Fibroblast of the conjunctiva (primary cell): ENCODE measurements at regions not wholly inside any gene's neighbourhood (a gene's known extent, or its start where the extent isn't known, plus 50 kb on each side); places are given as distances from the start of the nearest gene placed in this dataset.

Experiments used
- DNase-seq: peaks from one replicate; pipeline ENCODE4 v3.0.0-alpha.2; 2010; ENCODE audit warnings: low read depth

DNA sequence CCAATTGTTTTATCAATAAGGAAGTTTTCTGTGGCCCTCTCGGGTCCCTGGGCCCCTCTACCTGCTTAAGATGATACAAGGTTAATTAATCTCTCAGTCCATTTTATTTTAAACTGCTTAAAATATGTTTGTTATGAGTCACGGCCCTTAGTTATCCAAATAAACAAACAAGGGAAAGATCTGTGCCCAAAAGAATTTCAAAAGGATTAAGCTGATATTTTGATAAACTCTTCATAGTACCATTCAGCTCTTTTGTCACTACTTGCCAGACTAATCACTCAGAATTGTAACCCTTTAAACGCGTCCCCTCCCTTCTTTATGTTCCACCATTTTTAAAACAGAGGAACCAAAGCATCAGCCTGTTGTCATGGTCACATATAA, 144.7 kb upstream of the STK17B start:
- no peak for DNase-seq

DNA sequence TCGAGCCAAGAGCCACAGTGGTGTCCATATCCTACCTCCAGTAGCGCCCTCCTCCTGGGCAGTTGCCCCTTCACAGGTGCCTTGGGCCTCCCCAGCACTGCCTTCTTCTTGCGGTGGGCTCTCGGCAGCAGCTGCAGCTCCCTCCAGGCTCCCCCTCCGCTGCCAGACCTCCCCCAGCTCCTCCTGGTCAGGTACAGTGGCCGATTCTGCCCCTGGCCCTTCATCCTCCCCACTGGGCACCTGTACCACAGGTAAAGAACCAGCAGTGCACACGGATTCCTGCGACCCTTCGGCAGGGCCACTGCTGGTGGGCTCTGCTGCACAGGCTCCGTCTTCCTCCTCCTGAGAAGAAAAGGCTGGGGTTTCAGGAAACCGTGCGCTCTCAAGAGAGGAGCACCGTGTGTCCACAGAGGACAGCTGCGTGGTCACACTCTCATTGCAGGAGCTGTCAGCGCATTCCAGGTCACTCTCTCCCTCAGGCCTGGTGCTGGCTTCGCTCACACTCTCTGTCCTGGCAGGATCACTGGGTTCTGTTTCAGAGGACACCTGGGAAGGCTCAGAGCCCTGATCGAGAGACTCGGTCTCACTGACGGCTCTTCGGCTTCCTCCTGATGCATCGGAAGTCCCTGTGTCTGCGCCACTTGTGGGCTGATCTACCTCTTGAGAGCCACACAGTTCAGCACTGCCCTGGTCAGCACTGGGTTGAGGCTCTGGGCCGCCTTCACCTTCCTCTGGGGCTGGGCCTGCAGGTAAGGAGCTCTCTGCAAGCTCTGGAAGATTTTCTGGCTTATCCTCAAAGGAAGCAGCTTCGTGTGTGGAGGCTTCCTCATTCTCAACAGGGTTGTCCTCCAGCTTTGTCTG, 147.4 kb upstream of the STK17B start:
- no peak for DNase-seq

DNA sequence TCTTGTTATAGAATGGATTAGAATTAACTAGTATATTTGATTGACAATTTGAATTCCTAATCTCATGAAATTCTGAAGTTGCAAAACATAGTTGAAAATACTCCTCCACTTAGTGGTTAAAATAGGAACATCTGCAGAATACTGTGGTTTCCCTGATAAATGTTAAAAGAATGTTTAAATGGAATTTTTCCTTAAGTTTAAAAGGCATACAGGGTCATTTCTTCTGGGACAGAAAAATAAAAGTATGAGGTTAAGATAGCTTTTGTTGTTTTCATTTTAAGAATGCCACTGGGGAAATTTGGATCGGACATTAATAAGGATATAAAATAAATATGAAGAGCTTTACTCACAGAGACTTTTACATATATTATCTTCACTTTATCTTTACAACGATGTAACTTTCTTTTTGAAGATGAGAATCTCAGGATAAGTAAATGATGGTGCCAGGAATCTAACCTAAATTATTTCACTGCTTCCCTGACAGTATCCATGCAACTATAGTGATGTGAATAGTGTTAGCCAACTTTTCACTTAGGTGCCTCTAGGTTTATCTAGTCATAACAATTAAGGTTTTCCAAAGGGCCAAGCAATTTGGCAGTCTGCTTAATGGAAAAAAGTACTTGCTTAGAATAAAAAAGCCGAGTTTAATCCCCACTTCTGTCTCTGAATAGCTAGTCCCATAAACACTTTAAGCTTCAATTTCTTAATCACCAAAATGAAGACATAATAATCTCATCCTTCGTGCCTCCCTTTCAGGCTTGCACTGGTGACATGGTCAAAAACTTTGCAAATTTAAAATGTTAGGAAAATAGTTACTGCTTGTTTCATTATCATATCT, 151.8 kb upstream of the STK17B start:
- DNase-seq, result no peak

- DNase-seq, result no peak
These were observed 152.8 kb upstream of the STK17B start for GRCh38 chr2:196324211-196324610.

DNA sequence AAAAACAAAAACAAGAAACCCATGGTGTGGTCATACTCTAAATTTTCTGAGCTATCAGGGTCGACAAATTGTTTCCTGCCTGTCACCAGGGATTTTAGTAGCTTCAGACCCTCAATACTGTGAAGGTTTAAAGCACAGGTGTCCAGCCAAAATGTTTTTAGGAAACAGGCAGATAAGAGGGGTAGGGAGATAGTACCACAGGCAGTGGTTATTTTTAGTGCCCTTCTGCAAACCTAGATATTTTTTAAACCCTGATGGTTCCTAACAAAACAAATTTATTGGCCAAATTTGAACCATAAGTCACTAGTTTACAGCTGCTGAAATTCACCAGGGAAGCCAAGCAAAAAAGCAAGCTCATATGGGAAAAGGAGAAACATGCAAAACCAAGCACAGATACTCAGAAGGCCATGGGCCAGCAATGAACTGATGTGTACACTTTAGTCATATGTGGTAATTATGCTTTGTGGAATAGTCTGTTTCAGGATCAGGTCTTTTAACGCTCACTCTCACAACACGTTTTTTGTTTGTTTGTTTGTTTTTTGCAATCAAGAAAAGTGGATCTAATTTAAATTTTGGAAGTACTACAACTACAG, 156.8 kb upstream of the STK17B start:
- no peak for DNase-seq

GRCh38 chr2:196329959-196330358, 158.6 kb upstream of the STK17B start:
- DNase-seq, result no peak

DNA sequence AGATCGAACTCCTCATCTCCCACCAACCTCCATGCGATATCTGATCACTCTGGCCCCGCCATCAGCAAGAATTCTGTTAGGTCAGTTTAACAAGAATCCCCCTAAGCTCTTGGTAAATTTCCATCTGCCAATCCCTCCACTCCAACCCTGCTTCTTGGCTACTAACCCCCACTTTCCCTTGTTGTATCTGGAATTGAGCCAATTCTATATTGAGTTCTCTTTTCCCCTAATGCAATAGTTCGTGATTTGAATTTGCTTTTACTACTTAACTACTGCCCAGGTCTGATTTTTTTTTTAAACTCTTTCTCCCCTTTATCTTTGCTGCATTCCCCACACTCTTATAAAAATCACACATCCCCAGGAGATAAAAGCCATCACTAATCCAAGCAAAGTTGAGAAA, 159.3 kb upstream of the STK17B start:
- DNase-seq, result no peak

DNA sequence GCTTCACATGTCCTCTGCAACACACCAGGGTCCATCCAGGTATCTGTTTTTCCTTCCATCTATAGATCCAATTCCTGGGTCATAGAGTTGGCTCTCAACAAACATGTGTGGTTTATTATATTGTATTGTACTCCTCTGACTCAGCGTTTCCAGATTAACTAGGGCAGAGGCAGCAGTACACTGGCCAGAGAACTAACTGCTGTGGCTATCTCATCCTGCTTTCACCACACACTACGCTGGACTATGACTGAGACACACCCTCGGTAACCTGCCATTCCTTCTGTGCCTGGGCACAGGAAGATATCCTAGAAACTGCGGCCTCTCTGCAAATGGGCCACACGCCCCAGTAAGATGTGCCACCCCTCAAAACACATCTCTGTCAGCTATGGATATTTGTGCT, 159.8 kb upstream of the STK17B start:
- DNase-seq, result peak; percentile 80

GRCh38 chr2:196331851-196332250, 160.5 kb upstream of the STK17B start:
- DNase-seq, result no peak

DNA sequence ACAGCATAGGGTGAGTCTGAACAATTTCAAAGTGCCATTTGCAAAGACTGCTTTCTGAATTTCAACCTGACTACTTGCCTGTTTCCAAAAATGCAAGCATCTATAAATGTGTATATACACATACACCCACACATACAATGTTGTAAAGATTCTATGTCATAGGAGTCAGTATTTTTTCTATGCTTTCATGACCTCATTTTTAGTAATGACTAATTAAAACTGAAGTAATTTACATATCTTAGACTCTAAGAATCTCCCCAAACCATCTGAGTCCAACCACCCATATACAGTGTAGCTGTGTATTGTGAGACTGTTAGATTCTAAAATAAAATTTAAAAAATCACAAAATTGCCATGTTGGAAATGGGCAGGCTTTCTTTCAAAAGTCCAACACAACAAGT, 162.0 kb upstream of the STK17B start:
- DNase-seq, result no peak

GRCh38 chr2:196334710-196335109, 163.3 kb upstream of the STK17B start:
- DNase-seq, result no peak

- DNase-seq, result no peak
These were observed 163.8 kb upstream of the STK17B start for GRCh38 chr2:196335221-196335634.

DNA sequence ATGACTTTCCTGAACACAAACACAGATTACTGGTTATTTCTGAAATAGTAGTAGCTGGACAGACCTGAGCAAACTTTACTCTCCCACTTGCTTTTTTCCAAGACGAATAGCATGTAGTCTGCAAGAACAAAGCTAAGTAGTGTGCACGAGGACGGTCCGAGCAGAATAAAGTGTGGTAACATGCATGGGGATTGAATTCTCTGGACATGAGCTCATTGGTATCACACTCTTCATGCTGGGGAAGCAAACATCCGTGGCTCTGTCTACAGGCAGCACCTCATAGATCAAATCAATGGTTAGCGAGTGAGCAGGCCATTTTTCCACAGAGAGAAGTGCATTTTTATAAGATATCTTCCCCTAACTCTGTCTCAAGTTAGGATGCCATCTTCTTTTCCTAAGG, 164.8 kb upstream of the STK17B start:
- DNase-seq, result no peak

- DNase-seq, result no peak
These were observed 165.3 kb upstream of the STK17B start for GRCh38 chr2:196336715-196337114.

DNA sequence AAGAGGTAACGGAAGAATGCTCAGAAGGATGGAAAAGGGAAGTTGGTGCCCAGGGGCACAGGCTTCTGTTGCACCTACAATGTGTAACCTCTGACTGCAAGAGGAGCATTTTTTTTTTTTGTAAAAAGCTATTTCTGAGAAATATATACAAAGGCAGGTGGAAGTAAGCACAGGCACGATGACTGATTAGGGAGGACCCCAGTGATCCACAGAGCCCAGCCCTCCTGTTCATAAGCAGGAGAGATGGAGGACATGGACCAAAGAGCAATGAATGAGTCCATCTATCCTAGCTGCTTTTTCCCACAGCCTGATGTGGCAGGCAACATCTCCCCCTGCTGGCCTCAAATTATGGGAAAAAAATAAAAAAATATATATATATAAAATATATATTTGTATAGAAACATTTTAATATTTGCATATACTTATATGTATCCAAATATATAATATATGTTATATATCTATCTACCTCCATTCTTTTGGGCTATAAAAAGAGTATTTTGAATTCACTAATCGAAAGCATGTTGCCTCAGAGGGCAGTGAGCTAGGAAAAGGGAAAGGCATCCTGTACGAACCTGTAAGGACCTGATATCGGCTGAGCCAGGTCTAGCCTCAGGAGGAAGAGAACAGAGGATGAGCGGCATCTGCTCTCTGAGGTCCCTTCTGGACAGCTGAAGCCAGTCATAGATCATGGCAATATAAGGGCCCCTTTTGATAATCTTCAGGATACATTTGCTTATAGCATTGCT, 166.0 kb upstream of the STK17B start:
- DNase-seq, result peak; percentile 32

GRCh38 chr2:196338440-196338839, 167.1 kb upstream of the STK17B start:
- DNase-seq, result no peak

DNA sequence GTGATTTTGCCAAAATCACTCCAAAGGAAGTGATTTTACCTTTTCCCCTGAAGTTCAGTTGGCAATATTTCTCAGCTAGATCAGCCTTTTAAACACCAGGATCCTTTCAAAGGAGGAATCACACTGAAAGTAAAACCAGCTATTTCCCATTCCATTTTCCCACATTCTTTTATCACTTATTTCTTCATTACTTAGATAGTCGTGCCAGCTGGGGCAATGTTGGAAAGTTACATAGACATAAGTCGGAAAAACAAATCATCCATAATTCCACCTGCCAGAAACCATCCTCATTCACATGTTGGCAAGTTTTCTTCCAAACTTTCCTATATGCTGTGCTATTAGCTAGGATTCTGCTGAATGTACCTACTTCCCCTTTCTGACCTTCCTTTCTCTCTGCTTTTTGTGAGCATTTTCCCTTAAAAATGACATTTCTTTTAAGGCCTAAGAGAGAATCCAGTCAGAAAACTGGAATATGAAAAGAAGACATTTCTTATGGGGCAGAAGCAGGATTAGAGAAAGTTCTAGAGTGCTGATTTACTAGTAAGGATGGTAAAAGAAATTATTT, 170.0 kb upstream of the STK17B start:
- no peak for DNase-seq

DNA sequence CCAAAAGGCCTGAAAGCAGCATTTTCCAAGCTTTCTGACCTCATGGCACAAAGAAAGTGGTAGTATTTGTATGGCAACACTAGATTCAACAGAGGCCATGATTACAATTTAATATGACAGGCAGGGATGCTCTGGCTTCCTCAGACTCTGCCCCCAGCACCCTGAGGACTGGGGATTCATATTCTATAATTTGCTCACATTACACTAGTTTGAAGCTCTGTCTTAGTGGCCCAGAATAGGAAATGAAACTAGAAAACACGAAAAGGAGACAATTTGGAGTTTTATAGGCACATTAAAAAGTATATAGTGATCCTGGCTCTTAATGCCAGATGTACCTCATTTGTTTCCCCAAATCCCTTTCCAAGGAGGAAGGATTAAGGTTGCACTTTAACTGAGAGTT, 173.0 kb upstream of the STK17B start:
- DNase-seq, result no peak

DNA sequence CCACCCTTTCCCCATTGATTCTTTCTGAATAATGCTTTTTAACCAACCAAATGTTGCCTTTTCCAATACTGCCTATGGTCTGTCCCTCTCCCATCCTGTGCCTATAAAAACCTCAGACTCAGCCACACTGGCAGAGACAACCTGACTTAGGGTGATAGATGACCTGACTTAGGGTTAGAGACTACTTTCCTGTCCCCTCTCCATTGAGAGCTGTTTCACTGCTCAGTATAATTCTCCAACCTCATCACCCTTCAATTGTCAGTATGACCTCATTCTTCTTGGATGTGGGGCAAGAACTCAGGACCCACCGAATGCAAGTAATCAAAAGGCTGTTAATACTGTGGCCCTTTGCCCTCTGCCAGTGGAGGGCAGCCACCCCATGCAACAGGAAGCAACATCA, 182.3 kb upstream of the STK17B start:
- no peak for DNase-seq

DNA sequence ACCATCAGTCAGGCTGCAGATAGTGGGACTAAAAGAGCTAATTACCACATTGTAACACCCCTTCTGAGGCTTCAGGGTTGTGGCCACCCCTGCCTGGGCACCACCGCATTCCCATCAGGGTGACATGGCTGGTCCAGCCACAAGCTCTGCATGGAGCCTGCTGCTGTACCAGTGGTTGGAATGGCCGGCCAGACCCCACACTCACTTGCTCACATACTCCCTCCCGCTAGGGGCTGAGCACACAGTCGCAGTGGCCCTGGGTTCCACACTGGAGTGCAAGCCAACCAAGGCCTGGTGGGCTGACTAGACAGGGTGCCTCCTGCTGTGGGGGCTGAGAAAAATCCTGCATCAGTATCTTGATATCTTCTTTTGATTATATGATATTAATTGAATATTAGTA, 182.8 kb upstream of the STK17B start:
- no peak for DNase-seq

- no peak for DNase-seq
These were observed 185.0 kb upstream of the STK17B start for GRCh38 chr2:196356332-196356731.

GRCh38 chr2:196360650-196361049, 189.3 kb upstream of the STK17B start:
- DNase-seq, result no peak
